Activated gamma-delta T cell treated with Interleukin-2 at 50 U/mL for 16 hours (primary cell): ENCODE measurements at regions not wholly inside any gene's neighbourhood (a gene's known extent, or its start where the extent isn't known, plus 50 kb on each side); places are given as distances from the start of the nearest gene placed in this dataset.
"Not testable (repeated sequence)": the region's sequence is repeated elsewhere in the genome, so short reads cannot be mapped to it uniquely, and the experiment has no call there.

Source experiments
- DNase-seq: peaks from one replicate; pipeline ENCODE4 v3.0.0-alpha.2; 2020

GRCh38 chr6:166718516-166718915, 91.5 kb upstream of the RPS6KA2 start:
- DNase-seq, result no peak

GRCh38 chr6:166716910-166717617, 90.0 kb upstream of the RPS6KA2 start:
- no peak for DNase-seq

DNA sequence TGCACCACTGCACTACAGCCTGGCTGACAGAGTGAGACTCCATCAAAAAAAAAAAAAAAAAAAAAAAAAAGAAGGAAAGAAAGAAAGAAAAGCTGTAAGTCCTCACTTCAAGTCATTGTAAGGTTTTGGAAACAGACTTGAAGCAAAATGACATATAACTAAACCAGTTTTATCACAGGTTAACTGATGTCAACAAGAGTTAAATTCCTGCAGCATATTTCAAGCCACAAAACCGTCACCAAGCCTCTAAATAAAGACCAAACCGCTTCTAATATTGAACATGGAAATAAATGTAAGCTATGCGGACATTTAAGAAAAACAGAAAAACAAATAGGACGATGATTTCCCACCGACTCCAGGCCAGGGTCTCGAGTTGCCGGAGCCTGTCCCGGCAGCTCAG, 88.9 kb upstream of the RPS6KA2 start:
- no peak for DNase-seq

DNA sequence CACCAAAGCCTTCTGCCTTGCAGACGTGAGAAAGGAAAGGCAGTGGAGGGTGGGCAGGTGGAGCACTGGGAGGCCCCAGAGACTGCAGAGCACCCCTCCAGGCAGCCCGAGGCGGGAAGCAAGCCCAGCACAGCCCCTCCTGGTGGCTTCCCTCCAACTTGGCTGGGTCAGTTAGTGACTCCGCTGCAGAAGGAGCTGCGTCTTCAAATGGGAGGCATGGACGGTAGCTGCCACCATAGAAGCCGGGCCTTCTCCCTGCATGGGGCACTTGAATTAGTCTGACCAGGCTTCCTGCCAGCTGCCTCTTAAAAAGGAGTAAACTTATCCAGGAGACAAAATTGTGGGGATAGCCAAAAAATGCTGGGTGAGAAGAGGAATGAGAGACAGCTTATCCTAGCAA, 88.0 kb upstream of the RPS6KA2 start:
- no peak for DNase-seq

GRCh38 chr6:166714581-166714980, 87.5 kb upstream of the RPS6KA2 start:
- no peak for DNase-seq

- DNase-seq, result no peak
Measured at GRCh38 chr6:166714187-166714510, 87.1 kb upstream of the RPS6KA2 start.

- DNase-seq, result no peak
Measured at GRCh38 chr6:166713434-166714186, 86.6 kb upstream of the RPS6KA2 start.

- no peak for DNase-seq
Measured at GRCh38 chr6:166712286-166713228, 85.5 kb upstream of the RPS6KA2 start.

DNA sequence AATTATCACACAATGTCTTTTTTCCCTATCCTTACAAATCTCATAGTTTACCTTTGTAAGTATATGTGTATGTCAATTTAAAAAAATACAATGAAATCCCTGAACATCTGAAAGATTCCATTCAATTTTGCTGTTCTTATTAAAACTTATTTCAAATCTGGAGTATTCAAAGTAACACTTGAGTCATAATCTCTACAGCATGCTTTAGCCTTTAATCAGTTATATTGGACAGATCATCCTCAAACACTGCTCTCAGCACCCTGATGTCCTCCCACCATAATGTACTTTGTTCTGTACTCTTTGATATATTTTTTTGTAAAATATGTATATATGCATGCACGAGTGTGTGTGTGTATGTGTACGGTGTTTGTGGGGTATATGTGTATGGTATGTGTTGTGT, 83.0 kb upstream of the RPS6KA2 start:
- DNase-seq, result no peak

DNA sequence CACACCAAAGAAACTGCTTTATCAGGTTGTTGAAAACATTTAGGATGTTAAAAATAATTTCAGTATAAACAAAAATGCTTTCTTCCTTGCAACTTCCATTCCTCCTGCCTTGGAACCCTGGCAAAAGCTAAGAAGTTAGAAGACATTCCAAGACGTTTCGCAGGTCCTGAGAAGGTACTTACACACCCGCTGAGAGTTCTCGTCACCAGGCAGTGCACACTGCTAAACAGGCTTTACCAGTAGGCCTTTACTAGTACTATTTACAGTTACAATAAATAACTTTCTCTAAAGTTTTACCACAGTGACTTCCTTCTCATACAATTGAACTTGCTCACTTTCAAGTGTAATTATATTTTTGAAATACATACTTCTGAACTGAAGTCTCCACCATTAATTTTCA, 81.4 kb upstream of the RPS6KA2 start:
- DNase-seq, result no peak

DNA sequence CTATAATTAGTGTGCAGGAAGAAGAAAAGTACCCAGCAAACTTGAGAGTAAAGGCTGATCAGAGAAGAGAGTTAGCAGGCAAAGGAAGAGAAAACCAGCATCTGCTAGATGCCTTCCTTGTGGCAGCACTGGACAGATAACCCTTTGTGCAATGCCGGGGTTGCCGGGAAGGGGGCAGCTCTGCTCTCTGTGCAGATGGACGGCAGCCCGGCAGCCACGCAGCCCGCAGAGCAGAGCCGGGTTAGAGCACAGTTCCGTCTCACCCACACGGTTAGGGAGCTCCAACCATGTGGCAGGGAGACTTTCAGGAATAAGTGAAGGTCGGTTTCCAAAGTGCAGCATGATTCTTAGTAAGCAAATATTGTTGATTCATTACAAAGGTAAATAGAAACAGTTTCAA, 80.0 kb upstream of the RPS6KA2 start:
- no peak for DNase-seq

- no peak for DNase-seq
Measured at GRCh38 chr6:166705069-166705468, 78.0 kb upstream of the RPS6KA2 start.

- no peak for DNase-seq
Measured at GRCh38 chr6:166704171-166704570, 77.1 kb upstream of the RPS6KA2 start.

GRCh38 chr6:166703149-166703710, 76.2 kb upstream of the RPS6KA2 start:
- DNase-seq, result no peak

GRCh38 chr6:166701424-166701823, 74.4 kb upstream of the RPS6KA2 start:
- DNase-seq, result not testable (repeated sequence)

DNA sequence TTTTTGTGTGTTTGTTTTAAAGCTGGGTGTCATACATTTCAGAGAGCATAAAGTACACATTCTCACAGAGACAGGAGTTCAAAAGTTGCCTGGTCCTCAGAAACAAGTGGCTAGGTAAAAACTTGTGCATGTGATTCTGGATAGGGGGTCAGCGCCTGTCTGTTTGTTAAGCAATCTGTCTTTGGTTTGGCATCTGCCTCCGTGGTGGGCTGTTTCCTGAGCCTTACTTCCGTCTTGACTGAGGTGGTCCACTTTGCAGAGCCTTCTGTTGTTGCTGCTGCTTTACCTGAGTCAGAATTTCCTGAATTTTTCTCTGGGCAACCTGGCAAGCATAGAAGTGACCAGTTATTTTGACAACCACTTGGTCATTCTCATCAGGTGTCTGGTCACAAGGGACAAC, 73.8 kb upstream of the RPS6KA2 start:
- not testable (repeated sequence) for DNase-seq

GRCh38 chr6:166697113-166697512, 70.1 kb upstream of the RPS6KA2 start:
- DNase-seq, result no peak

DNA sequence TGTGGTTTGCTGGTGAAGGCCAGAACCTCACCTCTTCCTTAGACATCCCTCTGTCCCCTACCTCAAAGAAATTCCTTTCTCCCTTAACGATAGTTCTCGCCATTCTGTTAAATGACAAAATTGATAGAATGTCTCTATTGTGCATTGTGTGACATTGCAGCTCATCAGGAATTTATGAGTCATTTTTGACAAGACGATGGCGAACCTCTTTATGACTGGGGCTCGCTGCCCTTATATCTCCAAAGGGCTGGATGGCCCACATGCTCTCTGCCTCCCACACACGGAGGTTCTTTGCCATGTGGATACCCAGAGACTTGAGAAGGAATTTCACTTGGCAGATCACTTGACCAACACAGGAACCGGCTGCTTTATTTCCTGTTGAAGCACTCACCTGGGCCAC, 66.8 kb upstream of the RPS6KA2 start:
- DNase-seq, result no peak

- no peak for DNase-seq
Measured at GRCh38 chr6:166692723-166693302, 65.8 kb upstream of the RPS6KA2 start.

- DNase-seq, result no peak
Measured at GRCh38 chr6:166691746-166692145, 64.7 kb upstream of the RPS6KA2 start.

DNA sequence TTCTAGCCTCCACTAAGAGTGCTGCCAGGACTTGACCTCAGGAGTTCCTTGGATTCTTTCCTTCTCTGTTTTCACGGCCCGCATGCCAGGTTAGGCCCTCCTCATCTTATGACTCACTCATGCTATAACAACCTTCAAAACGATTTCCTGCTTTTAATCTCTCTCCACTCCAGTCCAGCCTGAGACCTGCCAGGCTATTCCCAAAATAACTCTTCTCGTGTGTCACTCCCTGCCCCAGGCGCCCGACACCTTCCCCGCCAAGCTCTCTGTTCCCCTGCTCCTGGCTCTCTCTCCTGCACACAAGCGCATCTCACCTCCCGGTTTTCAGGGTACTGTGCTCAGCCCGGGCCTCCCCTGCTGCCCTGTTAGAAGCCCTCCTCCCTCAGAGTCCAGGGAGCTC, 64.1 kb upstream of the RPS6KA2 start:
- no peak for DNase-seq

- DNase-seq, result no peak
Measured at GRCh38 chr6:166689687-166690086, 62.6 kb upstream of the RPS6KA2 start.

- DNase-seq, result no peak
Measured at GRCh38 chr6:166688901-166689300, 61.9 kb upstream of the RPS6KA2 start.
